ENCODE measurements at regions not wholly inside any gene's neighbourhood (a gene's known extent, or its start where the extent isn't known, plus 50 kb on each side); places are given as distances from the start of the nearest gene placed in this dataset.

DNA sequence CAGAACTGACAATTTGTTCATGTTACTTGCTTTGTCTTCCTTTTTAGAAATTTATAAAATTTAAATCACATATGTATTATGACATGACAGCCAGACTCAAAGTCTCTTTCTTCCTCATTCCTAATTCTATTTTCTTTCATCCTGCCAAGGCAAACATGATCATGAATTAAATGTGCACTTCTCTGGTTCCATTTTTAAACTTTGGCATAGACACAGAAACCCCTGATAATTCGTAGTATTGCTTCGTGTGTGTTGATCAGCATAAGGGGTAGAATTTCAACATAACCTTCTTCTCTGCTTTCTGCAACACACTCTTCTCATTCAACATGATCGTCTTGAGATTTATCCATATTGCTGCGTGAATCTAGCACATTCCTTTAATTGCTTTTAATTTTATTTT, 156.5 kb downstream of the AIPL1 start:
- FAIRE-seq = no peak
- CTCF ChIA-PET (ENCODE audit: low intra/inter-chr PET ratio) = no interaction called here
- H3K4me2 ChIP-seq (ENCODE audit: insufficient read depth, low read length) = no peak overlapping the region
- no peak overlapping the region for H2AFZ ChIP-seq (ENCODE audit: low read depth, low read length)
- no peaks in the 10 kb centered on the region for H3K9me1 ChIP-seq (ENCODE audit: control insufficient read depth, insufficient read depth, low read length)
- no peak for TF ChIP-seq ZNF324 (CRISPR knock-in tag; IDR thresholded peaks at IDR 0.05)
- TF ChIP-seq, protein P1, sequence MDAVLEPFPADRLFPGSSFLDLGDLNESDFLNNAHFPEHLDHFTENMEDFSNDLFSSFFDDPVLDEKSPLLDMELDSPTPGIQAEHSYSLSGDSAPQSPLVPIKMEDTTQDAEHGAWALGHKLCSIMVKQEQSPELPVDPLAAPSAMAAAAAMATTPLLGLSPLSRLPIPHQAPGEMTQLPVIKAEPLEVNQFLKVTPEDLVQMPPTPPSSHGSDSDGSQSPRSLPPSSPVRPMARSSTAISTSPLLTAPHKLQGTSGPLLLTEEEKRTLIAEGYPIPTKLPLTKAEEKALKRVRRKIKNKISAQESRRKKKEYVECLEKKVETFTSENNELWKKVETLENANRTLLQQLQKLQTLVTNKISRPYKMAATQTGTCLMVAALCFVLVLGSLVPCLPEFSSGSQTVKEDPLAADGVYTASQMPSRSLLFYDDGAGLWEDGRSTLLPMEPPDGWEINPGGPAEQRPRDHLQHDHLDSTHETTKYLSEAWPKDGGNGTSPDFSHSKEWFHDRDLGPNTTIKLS (IDR thresholded peaks at IDR 0.05; ENCODE audit: borderline replicate concordance, low read depth) = no peak
- TF ChIP-seq ZNF311 (CRISPR knock-in tag; IDR thresholded peaks at IDR 0.05) = no peak
- no peak for TF ChIP-seq ZNF217 (CRISPR knock-in tag; IDR thresholded peaks at IDR 0.05)
- TF ChIP-seq FOXK1 (CRISPR knock-in tag; IDR thresholded peaks at IDR 0.05; ENCODE audit: borderline replicate concordance) = no peak
- no peak for TF ChIP-seq CBFA2T3 (IDR thresholded peaks at IDR 0.05)
- TF ChIP-seq JUND (IDR thresholded peaks at IDR 0.05; ENCODE audit: borderline replicate concordance, low read depth, low read length) = no peak
- no peak for TF ChIP-seq JUND (tag; IDR thresholded peaks at IDR 0.05; ENCODE audit: borderline replicate concordance, low read depth, low read length)
- no peak for TF ChIP-seq NONO (IDR thresholded peaks at IDR 0.05; ENCODE audit: low read depth in 2 of 2, low read length in 1 of 2)
- TF ChIP-seq, protein P2, sequence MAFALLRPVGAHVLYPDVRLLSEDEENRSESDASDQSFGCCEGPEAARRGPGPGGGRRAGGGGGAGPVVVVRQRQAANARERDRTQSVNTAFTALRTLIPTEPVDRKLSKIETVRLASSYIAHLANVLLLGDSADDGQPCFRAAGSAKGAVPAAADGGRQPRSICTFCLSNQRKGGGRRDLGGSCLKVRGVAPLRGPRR (CRISPR knock-in tag; IDR thresholded peaks at IDR 0.05) = no peak
- no peak for TF ChIP-seq DPF2 (IDR thresholded peaks at IDR 0.05)
- TF ChIP-seq POLR3A (IDR thresholded peaks at IDR 0.05; ENCODE audit: borderline replicate concordance, extremely low read depth, insufficient read depth, insufficient read length) = no peak
- no peak for TF ChIP-seq ZNF263 (CRISPR knock-in tag; IDR thresholded peaks at IDR 0.05; ENCODE audit: borderline replicate concordance)
- in situ Hi-C loops (cut with MboI) = no loop called here
- POLR2A ChIA-PET = no interaction called here
- H3K9me3 ChIP-seq (replicated peaks; ENCODE audit: control insufficient read depth, insufficient read depth, low read depth, low read length) = no peaks in the 10 kb centered on the region
- H3K27me3 ChIP-seq (ENCODE audit: control insufficient read depth in 2 of 2, insufficient read depth in 2 of 2, low read length in 2 of 2) = no peaks in the 10 kb centered on the region; a peak in 1 of 5 replicates
- H4K20me1 ChIP-seq (replicated peaks; ENCODE audit: control insufficient read depth, insufficient read depth, low read length) = no peaks in the 10 kb centered on the region
- intact Hi-C loops (cut with micrococcal nuclease) = no loop called here
- H3K27ac ChIP-seq (ENCODE audit: extremely low read depth, low read depth, low read length) = no peak overlapping the region
- H3K9ac ChIP-seq (ENCODE audit: insufficient read depth in 1 of 2, low read depth in 2 of 2, low read length in 2 of 2) = no peak overlapping the region
- H3K79me2 ChIP-seq (ENCODE audit: control insufficient read depth, insufficient read depth, low read length) = no peaks in the 10 kb centered on the region
- BruUV-seq (replicated peaks) = no TSS peak
- H3K4me3 ChIP-seq = no peak overlapping the region
- ATAC-seq = no peak
- no peaks in the 10 kb centered on the region for H3K36me3 ChIP-seq (ENCODE audit: control insufficient read depth, insufficient read depth, low read length)
- H3K4me1 ChIP-seq (replicated peaks in 1 of 2; ENCODE audit: control insufficient read depth in 2 of 2, insufficient read depth in 2 of 2, low read length in 2 of 2) = no peaks in the 10 kb centered on the region
- WGBS (ENCODE audit: insufficient coverage, low coverage, missing lambda C conversion rate) = 0% methylated on average over 4 of the region's 4 CpGs
- DNase-seq (ENCODE audit: extremely low read depth in 1 of 4, low spot score in 3 of 4) = no peak

Measured in K562 (cell line).